ENCODE measurements at regions not wholly inside any gene's neighbourhood (a gene's known extent, or its start where the extent isn't known, plus 50 kb on each side); places are given as distances from the start of the nearest gene placed in this dataset.

DNA sequence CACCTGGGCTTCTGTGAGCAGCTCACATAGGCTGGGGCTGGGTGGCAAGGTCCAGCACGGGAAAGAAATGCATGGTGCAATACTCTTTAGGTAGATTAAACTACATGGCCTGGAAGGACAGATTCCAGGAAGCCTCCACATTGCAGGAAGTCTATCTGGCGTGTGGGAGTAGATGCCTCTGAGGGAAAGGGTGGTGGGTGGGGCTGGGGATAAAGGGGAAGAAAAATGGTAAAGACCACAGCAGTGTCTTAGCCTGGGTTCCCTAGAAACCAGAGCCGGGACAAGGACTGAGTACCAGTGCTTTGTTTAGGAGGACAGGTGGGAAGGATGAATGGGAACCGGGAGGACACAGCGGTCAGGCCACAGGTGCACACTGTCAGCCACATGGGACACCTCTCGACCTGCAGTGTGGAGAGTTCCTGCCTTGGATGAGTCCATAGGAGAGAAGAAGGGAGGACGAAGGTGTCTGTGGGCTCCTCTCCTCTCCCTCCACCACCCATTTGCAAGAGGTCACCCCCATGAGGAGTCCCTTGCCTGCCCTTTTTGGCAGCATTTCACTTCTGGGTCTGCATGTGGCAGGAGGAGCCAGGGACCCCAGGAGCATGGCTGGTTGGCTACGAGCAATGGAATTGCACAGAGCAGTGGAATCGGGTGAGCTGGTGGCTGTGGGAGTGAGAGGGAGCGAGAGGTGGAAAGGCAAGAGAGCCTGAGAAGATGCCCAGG lies 91.5 kb upstream of the HS6ST1 start:
- Histone ChIP-seq H3K9me3 (ENCODE audit: control insufficient read depth, low read length) (no peaks in the 10 kb centered on the region), H3K4me3 (ENCODE audit: insufficient read depth, low read depth, low read length, poor library complexity, severe bottlenecking) (no peak overlapping the region), H3K27me3 (replicated peaks; ENCODE audit: control insufficient read depth, insufficient read depth, low read length, poor library complexity, severe bottlenecking) (no peaks in the 10 kb centered on the region), H3K4me1 (ENCODE audit: control insufficient read depth, insufficient read depth, low read length, poor library complexity, severe bottlenecking) (no peaks in the 10 kb centered on the region), H3K27ac (ENCODE audit: insufficient read depth, low read length, poor library complexity, severe bottlenecking) (no peak overlapping the region), H3K36me3 (ENCODE audit: control insufficient read depth, insufficient read depth, low read length) (no peaks in the 10 kb centered on the region)
- no peak for DNase-seq

DNA sequence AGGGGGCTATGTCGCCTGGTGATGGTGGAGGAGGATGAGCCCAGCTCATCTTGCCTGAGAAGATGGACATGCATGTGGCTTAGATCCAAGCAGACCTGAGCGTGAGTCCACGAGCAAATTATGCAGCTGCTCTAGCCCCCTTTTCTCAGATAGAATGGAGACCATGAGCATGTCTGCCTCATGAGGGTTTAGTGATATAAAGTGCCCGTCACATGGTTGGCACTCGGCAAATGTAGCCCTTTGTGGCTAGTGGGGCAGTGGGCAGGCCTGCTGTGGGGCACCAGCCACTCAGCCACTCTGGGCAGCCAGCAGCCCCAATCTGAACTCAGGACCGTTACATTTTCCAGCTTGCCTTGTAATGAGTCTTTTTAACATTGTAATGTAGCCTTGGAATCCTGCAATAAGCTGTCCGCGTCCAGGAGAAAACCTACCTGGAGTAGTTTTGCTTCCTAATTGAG lies 92.1 kb upstream of the HS6ST1 start:
- no peak overlapping the region for H3K27ac ChIP-seq (ENCODE audit: insufficient read depth, low read length, poor library complexity, severe bottlenecking)
- H3K4me1 ChIP-seq (ENCODE audit: control insufficient read depth, insufficient read depth, low read length, poor library complexity, severe bottlenecking): no peaks in the 10 kb centered on the region
- H3K36me3 ChIP-seq (ENCODE audit: control insufficient read depth, insufficient read depth, low read length): no peaks in the 10 kb centered on the region
- H3K27me3 ChIP-seq (replicated peaks; ENCODE audit: control insufficient read depth, insufficient read depth, low read length, poor library complexity, severe bottlenecking): no peaks in the 10 kb centered on the region
- H3K9me3 ChIP-seq (ENCODE audit: control insufficient read depth, low read length): no peaks in the 10 kb centered on the region
- no peak for DNase-seq
- H3K4me3 ChIP-seq (ENCODE audit: insufficient read depth, low read depth, low read length, poor library complexity, severe bottlenecking): no peak overlapping the region

- no peaks in the 10 kb centered on the region for H3K27me3 ChIP-seq (replicated peaks; ENCODE audit: control insufficient read depth, insufficient read depth, low read length, poor library complexity, severe bottlenecking)
- H3K9me3 ChIP-seq (ENCODE audit: control insufficient read depth, low read length): no peaks in the 10 kb centered on the region
- no peak for DNase-seq
- H3K27ac ChIP-seq (ENCODE audit: insufficient read depth, low read length, poor library complexity, severe bottlenecking): no peak overlapping the region
- no peaks in the 10 kb centered on the region for H3K4me1 ChIP-seq (ENCODE audit: control insufficient read depth, insufficient read depth, low read length, poor library complexity, severe bottlenecking)
- H3K4me3 ChIP-seq (ENCODE audit: insufficient read depth, low read depth, low read length, poor library complexity, severe bottlenecking): no peak overlapping the region
- no peaks in the 10 kb centered on the region for H3K36me3 ChIP-seq (ENCODE audit: control insufficient read depth, insufficient read depth, low read length)
Observed at GRCh38 chr2:128411431-128411830, 92.8 kb upstream of the HS6ST1 start.

- Histone ChIP-seq H3K4me3 (ENCODE audit: insufficient read depth, low read depth, low read length, poor library complexity, severe bottlenecking) (no peak overlapping the region), H3K9me3 (ENCODE audit: control insufficient read depth, low read length) (no peaks in the 10 kb centered on the region), H3K36me3 (ENCODE audit: control insufficient read depth, insufficient read depth, low read length) (no peaks in the 10 kb centered on the region), H3K4me1 (ENCODE audit: control insufficient read depth, insufficient read depth, low read length, poor library complexity, severe bottlenecking) (no peaks in the 10 kb centered on the region), H3K27me3 (replicated peaks; ENCODE audit: control insufficient read depth, insufficient read depth, low read length, poor library complexity, severe bottlenecking) (no peaks in the 10 kb centered on the region), H3K27ac (ENCODE audit: insufficient read depth, low read length, poor library complexity, severe bottlenecking) (no peak overlapping the region)
- no peak for DNase-seq
Observed at GRCh38 chr2:128412181-128412871, 93.7 kb upstream of the HS6ST1 start.

GRCh38 chr2:128413014-128413717 lies 94.5 kb upstream of the HS6ST1 start:
- Histone ChIP-seq H3K4me1 (ENCODE audit: control insufficient read depth, insufficient read depth, low read length, poor library complexity, severe bottlenecking) (no peaks in the 10 kb centered on the region), H3K27ac (ENCODE audit: insufficient read depth, low read length, poor library complexity, severe bottlenecking) (no peak overlapping the region), H3K36me3 (ENCODE audit: control insufficient read depth, insufficient read depth, low read length) (no peaks in the 10 kb centered on the region), H3K4me3 (ENCODE audit: insufficient read depth, low read depth, low read length, poor library complexity, severe bottlenecking) (no peak overlapping the region), H3K27me3 (replicated peaks; ENCODE audit: control insufficient read depth, insufficient read depth, low read length, poor library complexity, severe bottlenecking) (no peaks in the 10 kb centered on the region), H3K9me3 (ENCODE audit: control insufficient read depth, low read length) (no peaks in the 10 kb centered on the region)
- DNase-seq: no peak

DNA sequence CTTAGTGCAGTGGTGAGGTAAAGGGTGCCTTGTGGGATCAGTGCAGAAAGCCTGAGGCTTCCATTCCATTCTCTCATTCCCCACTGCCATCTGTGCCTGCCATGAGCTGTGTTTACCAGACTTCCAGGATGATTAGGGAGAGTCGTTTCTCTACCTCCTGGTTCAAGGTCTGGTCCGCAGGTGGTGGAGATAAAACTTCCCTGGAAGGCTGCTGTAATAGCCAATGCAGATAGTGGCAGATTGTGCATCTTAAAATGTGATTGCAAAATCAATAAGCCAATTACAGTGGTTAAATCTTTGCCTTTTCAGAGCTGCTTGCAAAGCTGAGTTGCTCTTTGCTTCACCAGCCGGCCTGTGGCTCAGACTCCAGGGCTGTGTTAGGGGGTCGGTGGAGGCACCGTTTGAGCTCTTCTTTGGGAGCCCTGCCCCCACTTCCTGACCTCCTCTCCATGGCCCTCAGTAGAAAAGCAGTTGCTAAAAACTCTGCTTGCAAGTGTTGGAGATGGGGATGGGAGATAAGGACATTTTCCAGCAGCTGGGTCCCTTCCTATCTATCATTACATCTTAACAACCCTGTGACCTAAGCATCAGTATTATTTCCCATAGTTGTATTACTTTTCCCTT lies 95.2 kb upstream of the HS6ST1 start:
- no peaks in the 10 kb centered on the region for H3K36me3 ChIP-seq (ENCODE audit: control insufficient read depth, insufficient read depth, low read length)
- no peak overlapping the region for H3K27ac ChIP-seq (ENCODE audit: insufficient read depth, low read length, poor library complexity, severe bottlenecking)
- no peak overlapping the region for H3K4me3 ChIP-seq (ENCODE audit: insufficient read depth, low read depth, low read length, poor library complexity, severe bottlenecking)
- H3K9me3 ChIP-seq (ENCODE audit: control insufficient read depth, low read length): no peaks in the 10 kb centered on the region
- DNase-seq: no peak
- H3K27me3 ChIP-seq (replicated peaks; ENCODE audit: control insufficient read depth, insufficient read depth, low read length, poor library complexity, severe bottlenecking): no peaks in the 10 kb centered on the region
- no peaks in the 10 kb centered on the region for H3K4me1 ChIP-seq (ENCODE audit: control insufficient read depth, insufficient read depth, low read length, poor library complexity, severe bottlenecking)

DNA sequence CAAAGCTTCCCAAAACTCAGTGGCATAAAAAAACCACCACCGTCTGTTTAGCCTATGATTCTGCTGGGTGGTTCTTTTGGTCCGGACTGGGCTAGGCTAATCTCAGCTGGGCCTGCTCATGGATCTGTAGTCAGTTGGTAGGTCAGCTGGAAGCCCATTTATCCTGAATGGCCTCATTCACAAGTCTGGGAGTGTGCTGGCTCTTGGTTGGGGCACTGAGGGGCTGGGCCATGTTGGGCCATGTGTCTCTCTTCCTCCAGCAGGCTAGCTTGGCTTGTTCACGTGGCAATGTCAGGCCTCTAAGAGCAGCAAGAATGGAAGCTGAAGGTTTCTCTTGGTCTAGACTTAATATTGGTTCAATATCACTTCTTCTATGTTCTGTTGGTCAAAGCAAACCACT lies 95.7 kb upstream of the HS6ST1 start:
- DNase-seq: no peak
- H3K4me1 ChIP-seq (ENCODE audit: control insufficient read depth, insufficient read depth, low read length, poor library complexity, severe bottlenecking): no peaks in the 10 kb centered on the region
- H3K36me3 ChIP-seq (ENCODE audit: control insufficient read depth, insufficient read depth, low read length): no peaks in the 10 kb centered on the region
- no peaks in the 10 kb centered on the region for H3K27me3 ChIP-seq (replicated peaks; ENCODE audit: control insufficient read depth, insufficient read depth, low read length, poor library complexity, severe bottlenecking)
- no peaks in the 10 kb centered on the region for H3K9me3 ChIP-seq (ENCODE audit: control insufficient read depth, low read length)
- H3K4me3 ChIP-seq (ENCODE audit: insufficient read depth, low read depth, low read length, poor library complexity, severe bottlenecking): no peak overlapping the region
- no peak overlapping the region for H3K27ac ChIP-seq (ENCODE audit: insufficient read depth, low read length, poor library complexity, severe bottlenecking)

- H3K27me3 ChIP-seq (replicated peaks; ENCODE audit: control insufficient read depth, insufficient read depth, low read length, poor library complexity, severe bottlenecking): no peaks in the 10 kb centered on the region
- no peaks in the 10 kb centered on the region for H3K4me1 ChIP-seq (ENCODE audit: control insufficient read depth, insufficient read depth, low read length, poor library complexity, severe bottlenecking)
- no peaks in the 10 kb centered on the region for H3K36me3 ChIP-seq (ENCODE audit: control insufficient read depth, insufficient read depth, low read length)
- no peak overlapping the region for H3K4me3 ChIP-seq (ENCODE audit: insufficient read depth, low read depth, low read length, poor library complexity, severe bottlenecking)
- no peak for DNase-seq
- H3K27ac ChIP-seq (ENCODE audit: insufficient read depth, low read length, poor library complexity, severe bottlenecking): no peak overlapping the region
- H3K9me3 ChIP-seq (ENCODE audit: control insufficient read depth, low read length): no peaks in the 10 kb centered on the region
Observed at GRCh38 chr2:128414946-128415778, 96.5 kb upstream of the HS6ST1 start.

DNA sequence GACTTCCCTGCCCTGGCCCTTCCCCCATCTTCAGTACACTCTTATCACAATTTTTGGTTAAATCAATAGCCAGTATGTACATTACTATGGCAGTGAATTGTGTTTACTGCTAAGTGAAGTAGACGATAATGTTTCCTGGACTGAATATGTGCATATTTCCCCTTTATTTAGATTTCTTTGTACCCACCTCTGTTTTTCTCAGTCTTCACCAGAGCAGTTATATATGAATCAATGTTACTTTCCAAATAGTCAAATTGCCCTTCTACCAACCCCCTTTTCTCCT lies 97.1 kb upstream of the HS6ST1 start:
- Histone ChIP-seq H3K27ac (ENCODE audit: insufficient read depth, low read length, poor library complexity, severe bottlenecking) (no peak overlapping the region), H3K4me1 (ENCODE audit: control insufficient read depth, insufficient read depth, low read length, poor library complexity, severe bottlenecking) (no peaks in the 10 kb centered on the region), H3K27me3 (replicated peaks; ENCODE audit: control insufficient read depth, insufficient read depth, low read length, poor library complexity, severe bottlenecking) (no peaks in the 10 kb centered on the region), H3K36me3 (ENCODE audit: control insufficient read depth, insufficient read depth, low read length) (no peaks in the 10 kb centered on the region), H3K4me3 (ENCODE audit: insufficient read depth, low read depth, low read length, poor library complexity, severe bottlenecking) (no peak overlapping the region), H3K9me3 (ENCODE audit: control insufficient read depth, low read length) (no peaks in the 10 kb centered on the region)
- DNase-seq: no peak
